Skeletal muscle cell (primary cell): ENCODE measurements at regions not wholly inside any gene's neighbourhood (a gene's known extent, or its start where the extent isn't known, plus 50 kb on each side); places are given as distances from the start of the nearest gene placed in this dataset.

ENCODE experiments used
- DNase-seq: peaks from one replicate; pipeline ENCODE4 v3.0.0-alpha.2; 2010; ENCODE audit warnings: low read depth
- H3K4me3 ChIP-seq: 2 replicates; pipeline ENCODE4 v1.5.1; 2011; ENCODE audit warnings: low read depth, mild to moderate bottlenecking, control low read depth, low read length, moderate library complexity

GRCh38 chr3:73752338-73752737 is 127.6 kb upstream of the PDZRN3 start:
- DNase-seq: no peak
- H3K4me3 ChIP-seq: no peak overlapping the region

GRCh38 chr3:73746623-73747022 is 121.9 kb upstream of the PDZRN3 start:
- H3K4me3 ChIP-seq: no peak overlapping the region
- no peak for DNase-seq

- no peak for DNase-seq
- no peak overlapping the region for H3K4me3 ChIP-seq
These were observed 120.9 kb upstream of the PDZRN3 start for GRCh38 chr3:73745526-73746191.

- no peak for DNase-seq
- no peak overlapping the region for H3K4me3 ChIP-seq
These were observed 118.8 kb upstream of the PDZRN3 start for GRCh38 chr3:73743551-73743950.

- H3K4me3 ChIP-seq: no peak overlapping the region
- no peak for DNase-seq
These were observed 115.2 kb upstream of the PDZRN3 start for GRCh38 chr3:73739791-73740453.

GRCh38 chr3:73738711-73739110 is 114.0 kb upstream of the PDZRN3 start:
- no peak for DNase-seq
- H3K4me3 ChIP-seq: no peak overlapping the region

GRCh38 chr3:73734211-73735089 is 109.7 kb upstream of the PDZRN3 start:
- no peak for DNase-seq
- no peak overlapping the region for H3K4me3 ChIP-seq

GRCh38 chr3:73733746-73734145 is 109.0 kb upstream of the PDZRN3 start:
- no peak for DNase-seq
- no peak overlapping the region for H3K4me3 ChIP-seq

- no peak overlapping the region for H3K4me3 ChIP-seq
- DNase-seq: peak; percentile 69
These were observed 105.3 kb upstream of the PDZRN3 start for GRCh38 chr3:73729969-73730440.

- no peak for DNase-seq
- H3K4me3 ChIP-seq: no peak overlapping the region
These were observed 103.1 kb upstream of the PDZRN3 start for GRCh38 chr3:73727854-73728253.

GRCh38 chr3:73727117-73727821 is 102.5 kb upstream of the PDZRN3 start:
- peak; percentile 97 for DNase-seq
- no peak overlapping the region for H3K4me3 ChIP-seq

- DNase-seq: no peak
- no peak overlapping the region for H3K4me3 ChIP-seq
These were observed 98.9 kb upstream of the PDZRN3 start for GRCh38 chr3:73723596-73723995.

GRCh38 chr3:73719861-73720260 is 95.1 kb upstream of the PDZRN3 start:
- no peak overlapping the region for H3K4me3 ChIP-seq
- peak; percentile 23 for DNase-seq

- DNase-seq: peak; percentile 77
- H3K4me3 ChIP-seq: no peak overlapping the region
These were observed 94.7 kb upstream of the PDZRN3 start for GRCh38 chr3:73719413-73719851.

GRCh38 chr3:73718326-73719110 is 93.8 kb upstream of the PDZRN3 start:
- DNase-seq: no peak
- no peak overlapping the region for H3K4me3 ChIP-seq

- DNase-seq: peak; percentile 41
- no peak overlapping the region for H3K4me3 ChIP-seq
These were observed 91.7 kb upstream of the PDZRN3 start for GRCh38 chr3:73716418-73716817.

- no peak overlapping the region for H3K4me3 ChIP-seq
- no peak for DNase-seq
These were observed 85.6 kb upstream of the PDZRN3 start for GRCh38 chr3:73710340-73710739.

- DNase-seq: no peak
These were observed 85.0 kb upstream of the PDZRN3 start for GRCh38 chr3:73709712-73710111.

GRCh38 chr3:73708956-73709355 is 84.2 kb upstream of the PDZRN3 start:
- no peak for DNase-seq
- H3K4me3 ChIP-seq: no peak overlapping the region

More at GRCh38 chr3:73709712-73710111, 85.0 kb upstream of the PDZRN3 start:
- no peak overlapping the region for H3K4me3 ChIP-seq
